CD4-positive, alpha-beta T cell treated with Interleukin-4 for 4 hours (primary cell): ENCODE measurements at regions not wholly inside any gene's neighbourhood (a gene's known extent, or its start where the extent isn't known, plus 50 kb on each side); places are given as distances from the start of the nearest gene placed in this dataset.

ENCODE experiments used
- DNase-seq: peaks from one replicate; pipeline ENCODE4 v3.0.0-alpha.2; 2020

DNA sequence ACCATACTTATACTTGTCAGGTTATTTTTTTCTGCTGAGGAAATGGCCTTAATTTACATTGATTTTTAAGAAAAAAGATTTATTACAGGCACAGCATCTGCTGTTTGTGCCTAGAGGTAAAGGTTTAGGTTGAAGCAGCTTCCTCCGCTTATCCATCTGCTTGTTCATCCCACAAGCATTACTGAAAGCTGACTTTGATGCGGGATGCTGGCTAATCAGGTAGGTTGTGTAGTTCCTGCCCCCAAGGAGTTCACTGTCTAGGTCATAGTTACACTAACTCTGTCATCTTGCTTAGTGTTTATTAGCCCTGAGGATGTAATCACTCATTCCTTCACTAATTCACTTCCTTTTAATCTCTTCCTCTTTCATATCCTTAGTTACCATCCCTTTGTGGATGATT is 377.7 kb upstream of the KAZN start:
- DNase-seq: no peak

DNA sequence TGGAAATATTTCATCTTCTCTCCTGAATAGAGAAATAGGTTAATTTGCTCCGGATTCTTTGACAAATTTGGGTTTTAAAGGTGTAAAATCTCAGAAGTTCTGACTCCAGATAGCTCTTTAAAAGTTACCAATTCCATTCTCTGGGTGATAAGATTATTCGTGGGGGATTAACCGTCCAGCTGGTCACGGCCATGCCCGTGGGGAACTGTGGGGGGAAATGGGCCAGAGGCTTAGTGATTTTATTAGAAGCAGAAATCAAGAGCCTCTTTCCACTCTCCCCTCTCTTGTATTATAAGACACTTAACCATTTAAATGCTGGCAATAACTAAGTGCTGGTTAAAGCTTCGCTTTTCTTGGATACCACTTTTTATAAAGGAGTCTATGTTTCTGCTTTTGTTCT is 376.4 kb upstream of the KAZN start:
- no peak for DNase-seq

DNA sequence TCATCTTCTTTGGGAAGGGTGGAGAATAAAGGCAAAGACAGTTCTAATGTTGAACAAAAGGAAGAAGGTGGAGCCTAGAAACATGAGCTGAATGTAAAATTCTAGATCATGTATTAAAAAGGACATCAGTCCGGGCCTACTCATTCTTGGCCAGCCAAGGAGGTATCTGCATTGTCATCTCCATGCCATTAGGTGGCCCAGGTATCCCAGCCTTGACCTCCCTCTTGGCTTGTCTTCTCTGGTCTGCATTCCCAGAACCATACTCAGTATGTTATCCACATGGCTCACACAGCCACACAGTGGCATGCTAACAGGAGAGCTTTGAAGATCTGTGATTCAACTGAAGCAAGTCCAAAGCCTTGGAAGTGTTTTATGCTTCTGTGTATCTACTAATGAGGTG is 369.8 kb upstream of the KAZN start:
- DNase-seq: no peak

DNA sequence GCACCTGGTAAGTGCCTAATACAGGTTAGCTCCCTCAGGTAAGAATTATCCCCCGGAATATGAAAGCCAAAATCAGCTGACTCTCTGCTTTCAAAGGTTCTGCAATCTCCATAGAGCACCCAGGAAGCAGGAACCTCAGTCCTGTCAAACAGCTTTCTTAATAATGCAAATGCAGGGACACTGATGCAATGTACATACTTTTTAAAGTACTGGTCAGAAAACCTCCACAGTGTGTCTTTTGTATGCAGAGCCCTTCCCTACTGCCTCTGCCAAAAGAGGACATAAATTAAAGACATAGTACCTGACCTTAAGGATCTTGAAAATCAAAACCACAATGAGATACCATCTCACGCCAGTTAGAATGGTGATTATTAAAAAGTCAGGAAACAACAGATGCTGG is 365.0 kb upstream of the KAZN start:
- no peak for DNase-seq

DNA sequence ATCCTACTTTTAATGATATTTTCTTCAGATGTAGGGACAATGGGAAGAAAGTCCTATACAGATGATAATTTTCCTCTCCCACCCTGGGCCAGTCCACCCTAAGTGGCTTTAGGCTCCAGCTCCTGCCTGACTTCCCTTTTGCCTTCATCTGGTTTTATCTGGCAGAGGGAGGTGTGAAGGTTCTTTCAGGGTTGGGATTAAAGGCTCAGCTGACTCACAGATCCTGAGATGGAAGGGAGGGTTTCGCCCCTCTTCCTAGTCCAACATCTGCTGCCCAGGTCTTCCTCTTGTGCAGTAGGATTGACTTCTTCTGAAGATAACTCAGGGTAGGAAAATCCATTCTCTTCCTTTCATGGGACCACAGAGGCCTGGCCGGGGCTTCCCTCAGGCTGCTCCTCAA is 362.4 kb upstream of the KAZN start:
- no peak for DNase-seq

DNA sequence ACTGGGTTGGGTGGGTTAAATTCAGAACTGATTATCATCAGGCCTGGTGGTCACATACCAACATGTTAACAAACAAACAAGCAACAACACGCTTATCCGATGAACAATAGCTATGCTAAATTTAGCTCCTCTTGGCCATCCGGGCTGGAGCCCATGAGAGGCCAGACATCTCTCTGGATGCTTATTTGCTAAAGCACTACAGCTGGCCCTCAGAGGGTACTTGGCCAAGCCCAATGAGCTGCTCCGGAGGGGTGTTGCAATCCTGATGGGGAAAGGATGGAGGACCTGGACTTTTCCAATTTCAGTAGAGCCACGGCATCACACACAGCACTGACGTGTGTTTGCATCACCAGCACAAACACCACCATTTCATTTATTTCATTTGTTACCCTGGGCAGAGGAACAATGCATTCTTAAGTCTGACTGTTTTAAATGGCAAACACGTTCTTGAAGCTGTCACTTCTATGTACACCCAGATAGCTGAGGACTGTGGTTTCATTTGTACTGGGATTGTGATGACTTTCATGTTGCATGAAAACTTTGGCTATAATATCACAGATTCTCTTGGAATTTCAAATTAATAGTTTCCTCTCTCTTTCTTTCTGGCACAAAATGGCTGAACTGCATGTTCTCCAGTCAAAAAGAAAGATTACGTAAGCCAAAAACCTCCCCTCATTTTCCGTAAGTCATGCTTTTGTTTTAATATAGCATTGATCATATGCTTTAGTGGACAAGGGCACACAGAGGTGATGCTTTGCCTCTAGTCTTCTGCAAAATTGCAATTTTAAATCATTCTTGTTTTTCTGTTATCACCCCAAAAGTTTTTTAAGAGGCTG is 359.8 kb upstream of the KAZN start:
- DNase-seq: no peak

DNA sequence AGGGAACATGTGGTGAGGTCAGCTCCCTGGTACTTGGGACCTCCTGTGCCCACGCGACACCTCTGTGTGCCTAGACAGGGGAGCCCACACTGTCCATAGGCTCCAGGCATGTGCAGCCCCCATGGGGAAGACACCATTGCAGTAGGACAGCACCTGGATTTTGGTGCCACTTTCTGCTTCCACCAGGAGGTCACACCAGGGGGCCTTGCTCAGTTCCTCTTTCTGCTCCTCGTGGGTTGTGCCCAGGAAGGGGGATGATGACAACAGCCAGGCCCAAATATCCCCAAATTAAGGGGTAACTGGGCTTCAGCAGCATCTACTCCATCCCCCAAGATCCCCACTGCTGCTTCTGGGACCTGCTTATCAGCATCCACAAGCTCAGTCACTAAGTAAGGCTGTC is 358.2 kb upstream of the KAZN start:
- no peak for DNase-seq

DNA sequence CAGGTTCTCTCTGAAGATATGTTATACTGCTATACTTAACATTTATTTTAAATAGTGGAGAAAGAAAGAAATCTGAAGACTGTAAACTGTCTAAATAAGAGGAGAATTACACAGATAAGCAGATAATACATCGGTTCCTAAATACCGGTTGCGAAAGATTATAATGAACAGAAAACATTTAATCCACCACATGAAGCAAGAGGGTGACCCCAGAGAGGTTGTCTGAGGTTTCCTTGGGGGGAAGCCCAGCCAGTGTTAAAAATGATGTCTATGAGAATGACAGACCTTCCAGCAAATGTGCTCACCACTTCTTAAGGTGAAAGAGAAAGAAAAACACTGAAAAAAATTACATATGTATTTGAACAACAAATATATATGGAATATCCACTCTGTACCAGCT is 356.4 kb upstream of the KAZN start:
- no peak for DNase-seq

DNA sequence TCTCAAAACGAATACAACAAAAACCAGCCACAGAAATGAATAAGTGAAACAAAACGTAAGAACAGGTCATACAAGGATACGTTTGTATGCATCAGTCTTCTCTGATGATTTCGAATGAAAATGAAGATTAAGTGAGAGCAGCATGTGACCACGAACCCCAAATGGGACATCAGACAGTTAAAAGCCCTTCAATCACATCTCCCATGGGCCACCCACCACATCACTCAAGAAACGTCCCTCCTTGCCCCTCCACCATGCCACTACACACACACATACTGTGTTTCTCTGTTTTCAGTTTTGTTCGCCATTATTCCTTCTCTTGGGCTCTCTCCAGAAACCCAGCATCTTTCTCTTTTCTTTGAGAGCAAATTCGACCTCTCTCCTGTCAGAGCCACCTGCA is 355.6 kb upstream of the KAZN start:
- DNase-seq: no peak

DNA sequence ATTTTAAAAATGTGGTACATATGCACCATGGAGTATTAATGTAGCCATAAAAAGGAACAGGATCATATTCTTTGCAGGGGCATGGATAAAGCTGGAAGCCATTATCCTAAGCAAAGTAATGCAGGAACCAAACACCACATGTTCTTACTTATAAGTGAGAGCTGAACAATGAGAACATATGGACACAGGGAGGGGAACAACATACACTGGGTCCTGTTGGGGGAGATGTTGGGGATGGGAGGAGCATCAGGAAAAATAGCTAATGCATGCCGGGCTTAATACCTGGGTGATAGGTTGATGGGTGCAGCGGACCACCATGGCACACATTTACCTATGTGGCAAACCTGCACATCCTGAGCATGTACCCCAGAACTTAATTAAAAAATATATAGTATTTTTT is 352.5 kb upstream of the KAZN start:
- DNase-seq: no peak

DNA sequence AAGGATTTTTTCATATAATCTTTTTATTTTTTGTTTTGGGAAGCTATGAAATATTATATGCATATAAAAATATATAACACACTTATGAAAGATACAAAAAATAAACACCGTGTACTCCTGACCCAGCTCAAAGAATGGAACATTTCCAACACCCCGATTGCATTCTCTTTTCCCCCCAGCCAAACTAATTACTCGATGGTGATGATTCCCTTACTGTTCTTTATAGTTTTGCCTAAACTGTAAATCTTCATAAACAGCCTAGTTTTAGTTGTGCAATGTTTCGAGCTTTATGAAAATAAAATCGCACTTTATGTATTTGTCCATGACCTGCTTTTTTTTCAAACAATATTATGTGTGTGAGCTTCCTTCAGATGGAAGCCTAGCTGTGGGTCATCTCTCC is 352.0 kb upstream of the KAZN start:
- no peak for DNase-seq

DNA sequence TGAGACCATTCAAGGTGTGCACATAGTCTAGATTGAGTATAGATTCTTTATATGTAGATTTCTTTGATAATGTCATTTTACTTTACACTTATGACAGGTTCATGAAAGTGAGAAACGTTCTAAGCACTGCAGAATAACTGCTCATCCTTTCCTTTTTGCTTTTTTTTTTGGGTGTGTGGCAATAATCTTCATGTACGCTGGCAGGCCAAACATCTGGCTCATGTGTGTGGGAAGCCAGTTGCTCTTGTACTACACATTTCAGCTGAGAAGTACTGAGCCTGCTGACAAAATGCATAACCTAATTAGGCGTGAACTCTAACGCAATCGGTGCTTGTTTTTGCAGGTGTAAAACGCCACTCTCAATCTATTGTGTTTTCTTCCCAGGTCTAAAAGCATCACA is 350.8 kb upstream of the KAZN start:
- DNase-seq: no peak

DNA sequence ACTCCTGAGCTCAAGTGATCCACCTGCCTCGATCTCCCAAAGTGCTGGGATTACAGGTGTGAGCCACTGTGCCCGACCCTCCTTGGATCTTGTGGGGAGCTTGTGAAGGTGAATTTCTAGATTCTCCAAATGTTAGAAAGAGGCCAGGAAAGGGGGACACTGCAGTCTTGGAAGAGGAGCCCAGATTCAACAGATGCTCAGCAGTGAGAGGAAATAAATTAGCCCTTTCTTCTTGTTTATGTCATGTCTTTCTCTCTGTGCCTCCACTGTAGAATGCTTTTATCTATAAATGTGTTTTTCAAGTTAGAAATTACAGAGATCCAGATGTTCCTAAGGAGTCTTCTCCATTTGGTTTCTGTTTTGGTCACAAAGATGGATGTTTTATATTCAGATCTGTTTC is 346.6 kb upstream of the KAZN start:
- no peak for DNase-seq

DNA sequence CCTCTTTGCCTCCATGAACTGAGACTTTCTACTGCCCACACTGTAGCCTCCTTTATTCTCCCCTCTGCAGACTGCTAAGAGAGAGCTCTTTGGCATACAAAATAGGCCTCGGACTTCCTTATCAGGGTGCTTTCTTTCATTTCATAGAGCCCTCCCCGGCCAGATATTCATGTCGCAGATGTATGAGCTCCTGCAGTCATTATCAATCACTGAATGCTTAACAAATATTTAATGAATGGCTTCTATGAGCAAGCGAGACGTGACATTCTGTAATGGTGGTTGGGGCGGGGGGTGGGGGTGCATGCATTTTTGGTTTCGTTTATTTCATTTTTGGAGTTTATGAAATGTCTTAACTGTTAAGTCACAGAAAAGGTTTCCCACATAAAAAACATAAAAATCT is 344.8 kb upstream of the KAZN start:
- DNase-seq: no peak

DNA sequence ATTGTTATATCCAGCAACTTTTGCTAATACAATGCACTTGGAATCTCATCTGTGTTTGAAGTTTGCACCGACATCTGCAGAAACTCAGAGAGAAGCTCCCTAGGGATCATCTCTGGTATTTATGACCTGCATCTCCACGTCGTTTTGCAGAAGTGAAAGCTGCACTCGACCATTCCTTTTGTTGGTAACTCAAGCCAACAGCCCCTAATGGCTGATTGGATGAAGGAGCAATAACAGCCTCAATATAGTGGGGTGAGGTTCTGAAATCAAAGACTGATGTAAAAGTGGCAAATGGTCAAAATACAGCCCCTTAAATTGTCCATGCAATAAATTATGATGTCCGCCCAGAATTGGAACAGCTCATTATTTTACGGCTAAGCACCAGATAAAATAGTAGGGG is 344.2 kb upstream of the KAZN start:
- no peak for DNase-seq

DNA sequence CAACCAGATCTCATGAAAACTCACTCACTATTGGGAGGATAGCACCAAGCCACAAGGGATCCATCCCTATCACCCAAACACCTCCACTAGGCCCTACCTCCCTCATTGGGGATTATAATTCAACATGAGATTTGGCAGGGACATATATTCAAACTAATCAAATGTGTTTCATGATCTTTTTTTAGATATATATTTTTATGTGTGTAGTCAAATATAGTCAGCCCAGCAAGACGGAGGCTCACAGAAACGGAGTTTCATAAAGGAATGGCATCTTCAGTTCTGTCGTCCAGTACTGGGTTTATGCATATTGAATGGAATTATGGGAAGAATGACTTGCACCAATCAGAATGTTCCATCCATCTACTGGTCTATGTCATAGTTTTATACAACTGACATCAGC is 343.3 kb upstream of the KAZN start:
- DNase-seq: no peak

DNA sequence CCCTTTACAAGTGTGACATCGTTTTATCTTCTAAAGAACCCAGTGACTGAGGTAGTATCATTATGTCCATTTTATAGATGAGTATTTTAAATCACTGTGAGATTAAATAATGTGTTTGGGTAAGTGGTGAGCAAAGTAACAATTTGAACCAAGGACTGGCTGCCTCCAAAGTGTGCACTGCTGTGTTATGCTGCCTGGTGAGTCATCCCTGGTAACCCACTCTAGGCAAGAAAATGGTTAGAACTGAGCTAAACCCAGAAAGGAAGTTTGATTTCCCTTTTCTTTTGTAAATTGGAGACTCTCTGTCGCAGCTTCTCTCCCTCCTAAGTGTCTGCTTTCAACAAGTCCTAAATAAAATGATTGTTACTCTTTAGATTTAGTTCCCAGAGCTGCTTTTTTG is 342.8 kb upstream of the KAZN start:
- DNase-seq: no peak

DNA sequence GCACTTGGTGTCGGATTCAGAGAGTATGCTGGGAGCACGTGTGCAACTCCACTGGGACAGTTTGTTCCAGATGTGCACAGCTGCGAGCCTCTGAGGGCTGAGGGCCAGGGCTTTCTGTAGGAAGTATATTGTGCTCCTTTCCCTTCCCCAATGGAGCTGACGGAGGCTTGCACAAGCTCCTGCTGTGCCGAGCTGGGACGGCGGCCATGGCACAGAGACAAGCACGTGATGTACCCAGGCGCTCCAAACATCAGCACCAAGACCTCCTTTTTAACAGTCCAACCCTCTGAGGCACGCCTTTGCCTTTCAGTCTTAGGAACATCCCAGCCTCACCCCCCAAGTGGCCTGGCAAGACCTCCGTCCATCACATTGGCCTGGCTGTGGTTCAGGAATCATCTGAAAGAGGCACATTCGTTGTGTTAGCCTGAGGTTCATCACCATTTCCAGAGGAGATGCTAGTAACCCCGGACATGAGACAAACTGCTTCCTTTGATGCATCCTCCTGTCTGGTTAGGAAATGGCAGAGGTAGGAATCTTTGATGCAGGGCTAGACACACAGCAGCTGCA is 339.2 kb upstream of the KAZN start:
- DNase-seq: no peak

DNA sequence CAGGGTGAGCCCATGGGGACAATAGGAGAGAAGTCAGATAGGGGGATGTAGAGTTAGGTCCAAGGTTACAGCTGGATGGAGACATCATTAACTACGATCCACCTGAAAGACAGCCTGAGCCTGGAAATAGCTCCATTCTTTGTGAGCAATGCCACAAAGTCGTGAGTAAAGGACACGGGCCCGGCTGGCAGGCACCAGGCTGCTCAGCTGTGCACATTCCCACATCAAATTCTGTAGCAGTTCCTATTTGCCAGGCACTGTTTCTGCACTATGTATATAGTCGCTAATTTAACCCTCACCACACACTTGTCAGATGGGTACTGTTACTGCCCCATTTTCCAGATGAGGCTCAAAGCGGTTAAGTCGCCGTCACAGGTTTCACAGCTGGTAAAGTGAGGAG is 338.0 kb upstream of the KAZN start:
- DNase-seq: no peak

DNA sequence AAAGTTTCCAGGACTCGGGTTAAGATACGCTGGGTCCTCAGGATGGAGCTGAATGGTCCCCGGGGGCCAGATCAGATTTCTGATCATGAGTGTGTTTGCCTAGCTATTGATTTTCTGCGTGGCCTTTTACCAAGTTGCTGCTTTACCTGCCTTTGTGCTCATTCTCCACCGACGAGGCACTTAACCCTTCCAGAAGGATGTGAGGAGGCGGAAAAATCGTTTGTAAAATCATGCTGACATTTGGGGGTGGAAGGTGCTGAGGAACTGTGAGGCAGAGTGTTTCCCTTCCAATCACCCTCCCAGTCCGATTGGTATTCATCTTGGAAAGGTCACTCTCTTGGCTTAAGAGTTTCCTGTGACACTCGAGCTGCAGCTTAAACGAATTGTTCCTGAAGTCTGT is 337.1 kb upstream of the KAZN start:
- no peak for DNase-seq

DNA sequence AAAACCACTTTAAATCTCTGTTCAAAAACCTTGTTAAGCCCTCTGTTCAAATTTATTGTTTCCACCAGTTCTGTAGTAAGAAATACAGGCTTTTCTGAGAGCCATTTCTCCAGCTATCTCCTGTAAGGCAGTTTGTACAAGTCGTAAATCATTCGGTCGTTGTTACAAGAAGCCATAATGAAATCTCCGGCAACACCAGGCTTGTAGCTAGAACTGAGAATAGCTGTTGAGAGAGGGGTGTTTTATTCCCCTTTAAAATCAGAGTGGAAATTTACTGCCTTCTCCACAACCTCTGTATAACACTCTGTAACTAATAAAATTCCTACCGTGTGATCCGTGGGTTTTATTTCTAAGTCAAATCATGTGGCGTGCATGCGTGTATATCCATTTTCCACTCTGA is 335.8 kb upstream of the KAZN start:
- DNase-seq: no peak

DNA sequence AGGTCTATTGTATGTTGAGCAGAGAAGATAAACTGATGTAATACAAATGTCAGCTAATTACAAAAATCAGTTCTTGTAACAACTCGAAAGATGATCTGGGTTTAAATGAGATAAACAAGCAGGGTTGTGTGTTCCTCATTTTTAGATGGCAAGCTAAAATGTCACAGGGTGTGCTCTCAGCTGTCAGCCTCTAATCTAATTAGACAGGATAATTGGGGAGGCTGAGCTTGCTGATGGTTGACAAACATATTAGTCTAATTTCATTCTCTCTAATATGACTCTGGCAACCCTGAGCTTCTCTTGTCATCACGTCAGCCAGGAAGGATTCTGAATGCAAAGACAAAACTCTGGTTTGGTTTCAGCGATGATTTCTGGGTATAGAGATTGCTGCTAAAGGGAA is 335.3 kb upstream of the KAZN start:
- DNase-seq: no peak

DNA sequence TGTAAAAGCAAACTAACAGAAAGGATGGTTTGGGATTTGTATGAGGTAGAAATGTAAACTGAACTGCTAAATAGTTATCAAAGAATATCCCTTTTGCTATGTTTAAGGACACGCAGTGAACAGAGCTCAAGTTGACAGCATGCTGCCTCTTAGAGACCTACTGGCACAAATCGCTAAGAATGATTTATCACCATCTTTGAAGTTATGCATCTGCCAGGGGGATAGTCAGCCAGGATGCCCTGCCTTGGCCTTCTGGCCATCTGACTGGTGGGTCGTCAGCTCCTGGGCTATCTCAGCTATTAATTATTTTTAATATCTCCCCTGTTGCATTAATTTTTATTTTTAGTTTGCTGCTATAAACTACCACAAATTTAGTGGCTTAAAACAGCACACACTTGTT is 334.8 kb upstream of the KAZN start:
- DNase-seq: no peak

DNA sequence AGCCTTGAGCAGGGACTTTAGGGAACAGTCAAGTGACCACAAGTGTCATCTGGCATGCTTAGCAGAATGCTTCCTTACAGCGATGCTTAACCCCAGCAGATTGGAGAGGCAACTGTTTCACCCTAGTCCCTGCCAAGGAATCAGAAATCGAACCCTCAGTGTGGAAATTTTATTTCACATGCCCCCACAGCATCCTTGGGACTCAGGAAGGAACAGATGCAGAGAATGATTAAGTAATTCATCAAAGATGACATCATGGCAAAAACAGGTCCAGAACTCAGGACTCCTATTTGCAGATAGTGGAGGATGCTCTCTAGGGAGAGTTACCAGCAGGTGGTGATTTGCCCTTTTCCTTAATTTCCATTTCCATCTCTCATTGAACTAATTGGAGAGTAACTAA is 333.0 kb upstream of the KAZN start:
- no peak for DNase-seq

DNA sequence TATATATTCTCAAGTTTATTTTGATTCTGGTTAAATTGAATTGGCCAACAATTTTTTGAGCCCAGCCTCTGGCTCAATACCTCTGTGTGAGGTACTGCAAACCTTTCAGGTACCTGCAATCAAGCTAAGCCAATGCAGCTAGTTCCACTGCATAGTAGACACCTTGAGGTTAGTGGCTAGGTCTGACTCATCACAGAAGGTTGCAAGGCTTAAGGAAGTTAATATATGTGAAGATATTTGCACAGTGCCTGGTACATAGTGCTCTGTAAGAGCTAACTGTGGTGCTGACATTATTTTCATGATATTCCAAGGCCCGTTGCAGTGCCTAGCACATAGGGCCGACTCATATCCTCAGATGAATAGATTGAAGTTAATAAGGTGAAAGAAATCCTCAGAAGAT is 330.5 kb upstream of the KAZN start:
- DNase-seq: no peak
